Esophagus squamous epithelium (tissue), 4 donors: ENCODE measurements at regions not wholly inside any gene's neighbourhood (a gene's known extent, or its start where the extent isn't known, plus 50 kb on each side); places are given as distances from the start of the nearest gene placed in this dataset.

Experiments used
- CTCF ChIP-seq, 6 experiments: fragments of 450-650 bp in 4 of 6; fragments of 200-600 bp in 2 of 6; sonication (generic) in 2 of 6; IDR thresholded peaks; one replicate each; pipeline ENCODE4 v1.5.1; 2016 to 2019; ENCODE audit warnings: antibody characterized with exemption in 6 of 6, mild to moderate bottlenecking in 4 of 6, moderate library complexity in 4 of 6
- POLR2A ChIP-seq, 4 donors: fragments of 450-650 bp; IDR thresholded peaks; one replicate each; pipeline ENCODE4 v1.6.1; 2017; ENCODE audit warnings: antibody characterized with exemption in 4 of 4, mild to moderate bottlenecking in 4 of 4, moderate library complexity in 3 of 4

GRCh38 chr7:93804726-93805125, 85.8 kb downstream of the TFPI2 start:
- TF ChIP-seq CTCF (IDR thresholded peaks at IDR 0.05) (no peak), POLR2A (IDR thresholded peaks at IDR 0.05) (no peak)
